GM04504 (cell line): ENCODE measurements at regions not wholly inside any gene's neighbourhood (a gene's known extent, or its start where the extent isn't known, plus 50 kb on each side); places are given as distances from the start of the nearest gene placed in this dataset.
"Not testable (repeated sequence)": the region's sequence is repeated elsewhere in the genome, so short reads cannot be mapped to it uniquely, and the experiment has no call there.

ENCODE experiments used
- DNase-seq: peaks from one replicate; pipeline ENCODE4 v3.0.0-alpha.2; 2012; ENCODE audit warnings: low read depth

- no peak for DNase-seq
These were observed 176.7 kb downstream of the KLHL28 start for GRCh38 chr14:44785096-44785495.

DNA sequence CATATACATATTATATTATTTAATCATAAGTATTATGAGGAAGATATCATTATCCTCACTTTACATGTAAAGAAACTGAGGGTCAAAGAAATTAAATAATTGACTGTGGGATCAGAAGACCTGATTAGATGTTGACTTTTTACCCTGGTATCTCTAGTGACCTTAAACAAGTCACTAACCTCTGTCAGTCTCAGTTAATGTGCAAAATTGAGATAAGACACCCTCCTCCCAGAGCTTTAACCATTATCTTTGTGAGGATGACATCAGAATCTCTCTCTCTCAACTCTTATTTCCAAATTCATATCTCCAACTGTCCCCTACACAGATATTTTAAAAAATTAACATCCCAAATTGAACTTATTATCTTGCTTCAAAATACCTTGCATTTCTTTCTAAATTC is 177.8 kb downstream of the KLHL28 start:
- no peak for DNase-seq

DNA sequence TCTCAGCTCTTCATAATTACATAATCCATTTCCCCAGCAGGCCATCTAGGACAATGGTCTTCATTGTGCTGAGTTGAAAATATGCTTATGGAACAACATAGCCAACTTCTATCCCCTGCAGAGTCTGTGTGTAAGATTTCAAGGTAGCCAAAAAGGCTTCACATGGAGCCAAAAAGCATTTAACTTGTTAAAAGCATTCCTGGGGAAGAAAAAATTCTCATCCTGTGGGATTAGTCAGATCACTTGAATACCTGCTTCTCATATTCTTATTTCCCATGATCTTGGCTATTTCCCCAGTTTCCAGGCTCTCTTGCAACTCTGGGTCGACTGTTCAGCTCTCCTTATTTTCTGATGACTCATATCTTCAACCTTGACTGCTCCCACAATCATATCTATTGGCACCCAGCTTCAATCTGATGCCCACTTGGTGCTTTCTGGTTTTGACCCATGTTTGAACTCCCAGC is 178.9 kb downstream of the KLHL28 start:
- DNase-seq: no peak

GRCh38 chr14:44780989-44781388 is 180.8 kb downstream of the KLHL28 start:
- no peak for DNase-seq

- no peak for DNase-seq
These were observed 183.1 kb downstream of the KLHL28 start for GRCh38 chr14:44778604-44779003.

DNA sequence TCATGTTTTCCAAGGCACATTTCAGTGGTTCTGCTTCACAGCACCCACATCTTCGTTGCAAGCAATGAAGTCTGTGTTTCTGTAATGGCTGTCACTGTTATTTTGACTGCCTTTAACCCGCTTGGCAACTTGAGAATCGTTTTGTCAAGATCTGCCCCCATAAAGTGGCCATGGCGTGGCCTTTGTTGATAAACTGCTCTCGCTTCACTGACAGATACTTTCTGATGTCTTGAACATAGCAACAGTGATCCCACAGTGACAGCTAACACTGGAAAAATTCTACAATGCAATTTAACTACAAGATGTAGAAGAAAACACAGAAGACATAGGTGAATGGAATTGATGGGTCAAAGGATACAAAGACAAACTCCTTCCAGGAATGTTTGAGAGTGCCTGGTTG is 184.2 kb downstream of the KLHL28 start:
- no peak for DNase-seq

GRCh38 chr14:44775248-44775647 is 186.5 kb downstream of the KLHL28 start:
- no peak for DNase-seq

GRCh38 chr14:44774396-44774795 is 187.4 kb downstream of the KLHL28 start:
- DNase-seq: no peak

- DNase-seq: no peak
These were observed 190.3 kb downstream of the KLHL28 start for GRCh38 chr14:44771496-44771895.

- DNase-seq: no peak
These were observed 191.5 kb downstream of the KLHL28 start for GRCh38 chr14:44770201-44770600.

- no peak for DNase-seq
These were observed 192.8 kb downstream of the KLHL28 start for GRCh38 chr14:44768935-44769334.

DNA sequence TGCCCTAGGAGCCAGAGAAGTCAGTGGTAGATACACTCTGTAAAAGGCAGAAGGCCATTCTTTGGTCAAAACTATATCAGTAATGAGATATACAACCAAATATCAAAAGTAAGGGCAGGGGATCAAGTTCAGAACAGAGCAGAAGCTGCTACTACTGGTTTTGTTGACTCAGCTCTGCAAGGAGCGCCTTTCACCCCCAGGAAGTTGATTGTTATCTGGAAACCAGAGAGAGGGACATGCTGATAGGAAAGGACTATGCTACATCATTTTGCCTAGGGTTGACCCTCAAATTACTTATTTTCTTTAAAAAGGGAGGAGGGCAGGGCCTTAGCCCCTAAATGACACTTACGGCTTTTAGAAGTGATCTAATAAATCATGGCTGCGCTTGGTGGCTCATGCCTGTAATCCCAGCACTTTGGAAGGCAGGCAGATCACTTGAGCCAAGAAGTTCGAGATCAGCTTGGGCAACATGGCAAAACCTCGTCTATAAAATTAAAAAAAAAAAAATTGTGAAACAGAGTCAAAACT is 194.0 kb downstream of the KLHL28 start:
- DNase-seq: no peak

- no peak for DNase-seq
These were observed 195.5 kb downstream of the KLHL28 start for GRCh38 chr14:44766285-44766684.

DNA sequence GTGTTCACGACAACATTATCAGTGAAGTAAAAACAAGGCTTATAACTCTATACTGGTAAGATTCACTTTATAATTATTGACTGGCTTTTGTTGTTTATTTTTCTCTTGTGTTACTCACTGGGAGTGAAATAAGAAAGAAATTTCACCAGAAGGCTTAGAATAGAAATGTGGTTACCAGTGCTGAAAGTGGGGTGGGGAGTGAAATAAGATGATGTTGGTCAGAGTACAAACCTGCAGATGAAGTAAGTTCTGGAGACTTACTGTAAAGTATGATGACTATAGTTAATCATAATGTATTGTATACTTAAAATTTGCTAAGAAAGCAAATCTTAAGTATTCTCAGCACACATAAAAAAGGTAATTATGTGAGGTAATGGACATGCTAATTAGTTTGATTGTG is 198.4 kb downstream of the KLHL28 start:
- DNase-seq: no peak

DNA sequence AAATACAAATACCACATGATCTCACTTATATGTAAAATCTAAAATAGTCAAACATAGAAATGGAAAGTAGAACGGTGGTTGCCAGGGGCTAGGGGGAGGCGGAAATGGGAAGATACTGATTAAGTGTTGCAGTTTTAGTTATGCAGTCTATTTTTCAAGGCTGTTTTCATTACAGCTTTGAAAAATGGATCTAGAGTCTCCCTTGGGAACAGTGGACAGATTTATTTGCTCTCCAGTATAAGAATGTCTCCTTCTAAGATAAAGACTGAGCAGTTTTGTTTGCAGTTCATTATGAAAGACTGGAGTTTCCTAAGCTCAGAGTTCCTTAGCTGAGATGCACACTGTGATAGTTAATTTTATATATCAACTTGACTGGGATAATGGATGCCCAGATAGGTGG is 202.5 kb downstream of the KLHL28 start:
- no peak for DNase-seq

DNA sequence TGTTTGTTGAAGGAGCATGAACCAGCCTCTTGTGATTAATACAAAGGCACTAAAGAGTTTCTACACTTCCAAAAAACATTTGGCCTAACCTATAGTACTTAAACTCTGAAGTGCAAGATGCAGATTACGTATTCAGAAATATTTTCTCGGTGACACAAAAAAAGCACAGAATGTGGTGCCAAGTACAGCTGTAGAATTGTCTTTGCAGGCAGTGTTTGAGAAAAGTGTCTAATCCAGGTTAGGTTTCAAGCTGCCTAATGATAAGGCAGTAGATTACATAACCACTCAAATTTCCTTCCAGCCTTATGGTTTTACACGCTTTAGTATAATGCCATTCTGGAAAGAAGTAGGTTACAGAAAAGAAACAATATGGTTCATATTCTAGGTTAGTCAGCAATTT is 205.2 kb downstream of the KLHL28 start:
- no peak for DNase-seq

DNA sequence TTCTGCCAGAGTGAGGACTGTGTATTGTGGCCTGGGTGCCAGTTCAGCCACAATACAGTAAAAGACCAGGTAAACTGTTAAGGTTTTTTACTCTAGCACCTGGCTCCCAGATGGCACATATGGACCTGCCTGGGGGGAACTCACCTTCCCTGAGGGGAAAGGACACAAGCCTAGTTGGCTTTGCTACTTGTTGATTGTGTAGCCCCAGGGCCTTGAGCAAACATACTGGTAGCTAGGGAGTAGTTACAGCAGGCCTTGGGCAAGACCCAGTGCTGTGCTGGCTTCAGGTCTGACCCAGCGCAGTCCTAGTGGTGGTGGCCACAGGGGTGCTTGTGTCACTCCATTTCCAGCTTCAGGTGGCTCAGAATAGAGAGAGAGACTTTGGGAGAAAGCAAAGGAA is 216.4 kb downstream of the KLHL28 start:
- no peak for DNase-seq

DNA sequence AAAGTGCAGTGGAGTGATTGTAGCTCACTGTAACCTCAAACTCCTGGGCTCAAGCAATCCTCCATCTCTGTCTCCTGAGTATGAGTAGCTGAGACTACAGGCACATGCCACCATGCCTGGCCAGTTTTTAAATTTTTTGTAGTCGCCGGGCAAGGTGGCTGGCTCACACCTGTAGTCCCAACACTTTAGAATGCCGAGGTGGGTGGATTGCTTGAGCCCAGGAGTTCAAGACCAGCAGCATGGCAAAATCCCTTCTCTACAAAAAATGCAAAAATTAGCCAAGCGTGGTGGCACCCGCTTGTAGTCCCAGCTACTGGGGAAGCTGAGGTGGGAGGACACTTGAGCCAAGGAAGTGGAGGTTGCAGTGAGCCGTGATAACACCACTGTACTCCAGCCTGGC is 219.5 kb downstream of the KLHL28 start:
- DNase-seq: no peak

- no peak for DNase-seq
These were observed 220.3 kb downstream of the KLHL28 start for GRCh38 chr14:44741431-44741830.

DNA sequence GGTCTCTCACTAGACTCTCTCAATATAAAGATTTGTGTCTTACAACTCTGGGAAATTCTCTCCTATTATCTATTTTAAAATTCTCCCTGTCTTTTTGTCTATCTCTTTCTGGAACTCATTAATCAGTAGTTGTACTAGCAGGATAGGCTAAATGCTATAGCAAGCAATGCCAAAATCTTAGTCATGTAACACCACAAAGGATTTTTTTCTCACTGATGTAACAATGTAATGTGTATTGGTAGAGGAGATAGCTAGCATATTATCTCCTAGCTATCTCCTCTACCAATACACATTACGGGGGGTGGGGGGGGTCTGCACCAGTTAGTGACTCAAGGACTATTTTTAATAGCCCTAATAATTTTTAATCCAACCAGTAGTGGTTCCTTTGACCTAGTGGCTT is 225.4 kb downstream of the KLHL28 start:
- no peak for DNase-seq

- no peak for DNase-seq
These were observed 225.1 kb upstream of the FSCB start for GRCh38 chr14:44732144-44732543.

DNA sequence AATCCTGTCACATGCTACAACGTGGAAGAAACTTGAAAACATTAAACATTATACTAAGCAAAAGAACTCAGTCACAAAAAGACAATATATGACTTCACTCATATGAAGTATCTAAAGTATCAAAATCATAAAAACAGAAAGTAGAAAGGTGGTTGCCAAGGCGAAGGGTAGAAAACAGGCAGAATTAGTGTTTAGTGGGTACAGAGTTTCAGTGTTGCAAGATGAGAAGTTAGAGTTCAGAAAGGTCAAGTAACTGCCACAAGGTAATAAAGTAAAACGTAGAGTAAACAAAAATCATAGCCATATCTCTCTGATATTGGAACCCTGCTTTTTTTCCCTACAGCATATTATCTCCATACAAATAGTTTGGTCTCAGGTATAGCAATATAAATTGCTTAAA is 223.8 kb upstream of the FSCB start:
- DNase-seq: no peak

- DNase-seq: not testable (repeated sequence)
These were observed 214.3 kb upstream of the FSCB start for GRCh38 chr14:44721395-44721794.

GRCh38 chr14:44720707-44721106 is 213.6 kb upstream of the FSCB start:
- DNase-seq: no peak
